NCI-H1436 treated with DMSO at 0.1 percent for 48 hours (cell line): ENCODE measurements at regions not wholly inside any gene's neighbourhood (a gene's known extent, or its start where the extent isn't known, plus 50 kb on each side); places are given as distances from the start of the nearest gene placed in this dataset.
A peak's percentile ranks its signal among the peaks of the same experiment; 100 is the strongest.

Experiments
- DNase-seq: peaks from one replicate; lab custom pipeline; 2025; lab: John Stamatoyannopoulos, UW

- no peak for DNase-seq
Observed at GRCh38 chr3:18774319-18775088, 349.4 kb upstream of the SATB1 start.

- no peak for DNase-seq
Observed at GRCh38 chr3:18772699-18773305, 347.7 kb upstream of the SATB1 start.

GRCh38 chr3:18771931-18772330, 346.8 kb upstream of the SATB1 start:
- no peak for DNase-seq

GRCh38 chr3:18770800-18771199, 345.7 kb upstream of the SATB1 start:
- DNase-seq = no peak

- DNase-seq = no peak
Observed at GRCh38 chr3:18767756-18768303, 342.7 kb upstream of the SATB1 start.

GRCh38 chr3:18766974-18767373, 341.8 kb upstream of the SATB1 start:
- no peak for DNase-seq

- DNase-seq = no peak
Observed at GRCh38 chr3:18765662-18766061, 340.5 kb upstream of the SATB1 start.

- no peak for DNase-seq
Observed at GRCh38 chr3:18765161-18765560, 340.0 kb upstream of the SATB1 start.

GRCh38 chr3:18761530-18761929, 336.4 kb upstream of the SATB1 start:
- DNase-seq = no peak

- DNase-seq = no peak
Observed at GRCh38 chr3:18758047-18758704, 333.0 kb upstream of the SATB1 start.

GRCh38 chr3:18757476-18757875, 332.3 kb upstream of the SATB1 start:
- DNase-seq = no peak

- no peak for DNase-seq
Observed at GRCh38 chr3:18752273-18752934, 327.3 kb upstream of the SATB1 start.

- peak; percentile 30 for DNase-seq
Observed at GRCh38 chr3:18751514-18751913, 326.4 kb upstream of the SATB1 start.

- DNase-seq = no peak
Observed at GRCh38 chr3:18747383-18747782, 322.2 kb upstream of the SATB1 start.

- DNase-seq = no peak
Observed at GRCh38 chr3:18745472-18745871, 320.3 kb upstream of the SATB1 start.

GRCh38 chr3:18744472-18744871, 319.3 kb upstream of the SATB1 start:
- DNase-seq = no peak

GRCh38 chr3:18743761-18744160, 318.6 kb upstream of the SATB1 start:
- no peak for DNase-seq

- DNase-seq = no peak
Observed at GRCh38 chr3:18740631-18741583, 315.8 kb upstream of the SATB1 start.

GRCh38 chr3:18739099-18739433, 313.9 kb upstream of the SATB1 start:
- DNase-seq = no peak

- no peak for DNase-seq
Observed at GRCh38 chr3:18738393-18739098, 313.4 kb upstream of the SATB1 start.

- DNase-seq = no peak
Observed at GRCh38 chr3:18735005-18735404, 309.9 kb upstream of the SATB1 start.
